GM12872 (cell line): ENCODE measurements at regions not wholly inside any gene's neighbourhood (a gene's known extent, or its start where the extent isn't known, plus 50 kb on each side); places are given as distances from the start of the nearest gene placed in this dataset.

Experiments
- TF ChIP-seq, protein P1 (sequence below): IDR thresholded peaks from 3 replicates; pipeline ENCODE4 v1.5.1; 2011; ENCODE audit warnings: low read depth, mild to moderate bottlenecking, low read length, moderate library complexity; ENCODE audit not compliant: insufficient read depth

DNA sequence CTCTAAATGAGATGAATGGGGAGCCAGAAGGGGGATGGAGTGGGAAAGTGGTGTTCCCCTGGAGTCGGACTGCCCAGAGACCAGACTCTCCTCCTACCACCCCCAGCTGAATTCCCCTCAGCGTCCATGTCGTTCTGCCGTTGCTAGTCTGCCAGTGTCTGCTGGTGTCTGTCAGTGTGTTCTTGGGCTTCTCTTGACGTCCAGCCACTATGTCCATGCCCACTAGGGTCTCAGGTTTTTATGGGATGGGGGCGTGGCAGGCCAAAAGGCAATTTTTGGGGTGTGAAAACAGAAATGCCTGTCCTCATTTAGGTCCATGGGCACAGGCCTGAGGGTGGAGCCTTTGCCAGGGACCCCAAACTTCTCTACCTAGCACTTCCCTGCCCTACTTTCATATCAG, 589.6 kb downstream of the IGSF11 start:
- TF ChIP-seq, protein P1, sequence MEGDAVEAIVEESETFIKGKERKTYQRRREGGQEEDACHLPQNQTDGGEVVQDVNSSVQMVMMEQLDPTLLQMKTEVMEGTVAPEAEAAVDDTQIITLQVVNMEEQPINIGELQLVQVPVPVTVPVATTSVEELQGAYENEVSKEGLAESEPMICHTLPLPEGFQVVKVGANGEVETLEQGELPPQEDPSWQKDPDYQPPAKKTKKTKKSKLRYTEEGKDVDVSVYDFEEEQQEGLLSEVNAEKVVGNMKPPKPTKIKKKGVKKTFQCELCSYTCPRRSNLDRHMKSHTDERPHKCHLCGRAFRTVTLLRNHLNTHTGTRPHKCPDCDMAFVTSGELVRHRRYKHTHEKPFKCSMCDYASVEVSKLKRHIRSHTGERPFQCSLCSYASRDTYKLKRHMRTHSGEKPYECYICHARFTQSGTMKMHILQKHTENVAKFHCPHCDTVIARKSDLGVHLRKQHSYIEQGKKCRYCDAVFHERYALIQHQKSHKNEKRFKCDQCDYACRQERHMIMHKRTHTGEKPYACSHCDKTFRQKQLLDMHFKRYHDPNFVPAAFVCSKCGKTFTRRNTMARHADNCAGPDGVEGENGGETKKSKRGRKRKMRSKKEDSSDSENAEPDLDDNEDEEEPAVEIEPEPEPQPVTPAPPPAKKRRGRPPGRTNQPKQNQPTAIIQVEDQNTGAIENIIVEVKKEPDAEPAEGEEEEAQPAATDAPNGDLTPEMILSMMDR: no peak

DNA sequence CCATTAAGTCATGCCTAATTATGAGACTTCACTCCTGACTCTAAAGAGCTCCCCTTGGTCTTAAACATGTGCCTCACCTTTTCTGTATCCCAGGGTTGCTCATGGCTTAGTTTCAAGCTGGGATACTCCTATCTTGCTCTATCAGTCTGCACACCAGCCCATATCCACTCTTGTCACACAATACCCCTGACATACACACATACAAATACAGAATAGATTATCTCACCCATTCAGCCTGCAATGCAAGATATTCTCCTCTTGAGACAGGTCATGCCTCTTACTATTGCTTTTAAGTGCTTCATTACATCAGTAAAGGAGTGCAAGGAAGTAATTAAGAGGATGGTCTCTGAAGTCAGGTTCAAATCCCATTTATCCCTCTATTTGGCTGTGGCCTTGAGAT, 587.3 kb downstream of the IGSF11 start:
- TF ChIP-seq, protein P1: no peak

DNA sequence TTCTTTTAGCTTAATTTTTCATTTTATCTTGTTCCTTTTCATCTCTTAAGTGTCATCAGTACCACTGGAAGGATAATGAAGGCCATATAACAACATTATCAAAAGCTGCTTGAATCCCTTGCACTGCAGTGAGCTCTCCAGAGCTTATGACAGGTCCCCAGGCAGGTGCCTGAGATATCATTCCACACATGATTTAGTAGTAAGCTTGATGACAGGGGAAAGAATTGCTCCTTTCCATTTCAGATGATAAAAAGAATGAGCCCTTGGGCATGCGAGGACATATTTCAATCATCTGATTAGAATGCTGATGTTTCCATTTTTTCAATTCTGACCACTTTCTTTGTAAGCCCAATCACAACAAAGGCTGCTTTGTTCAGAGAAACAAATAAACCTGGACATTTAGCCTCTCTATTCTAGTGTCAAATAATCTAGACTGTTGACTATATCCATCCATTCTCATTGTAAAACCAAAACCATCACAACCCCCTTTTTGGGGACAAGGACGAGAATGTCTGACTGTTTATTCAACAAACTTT, 567.8 kb downstream of the IGSF11 start:
- TF ChIP-seq, protein P1: no peak

DNA sequence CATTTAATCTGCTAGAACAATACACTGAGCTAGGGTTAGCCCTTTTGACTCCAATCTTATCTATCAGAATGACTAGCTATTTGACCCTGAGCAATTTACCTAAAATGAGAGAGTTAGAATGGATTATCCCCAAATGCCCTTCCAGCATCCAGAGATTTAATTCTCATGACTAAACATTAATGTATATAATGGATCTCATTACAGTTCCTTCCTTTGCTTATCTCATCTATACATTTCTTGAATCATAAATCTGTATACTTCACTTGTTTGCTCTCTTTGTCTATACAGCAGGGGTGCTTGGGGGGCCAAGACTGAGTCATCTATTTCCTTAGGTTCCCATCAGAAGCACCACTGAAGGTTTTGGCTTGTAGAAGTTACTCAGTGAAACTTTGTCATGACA, 565.8 kb downstream of the IGSF11 start:
- TF ChIP-seq, protein P1: no peak

DNA sequence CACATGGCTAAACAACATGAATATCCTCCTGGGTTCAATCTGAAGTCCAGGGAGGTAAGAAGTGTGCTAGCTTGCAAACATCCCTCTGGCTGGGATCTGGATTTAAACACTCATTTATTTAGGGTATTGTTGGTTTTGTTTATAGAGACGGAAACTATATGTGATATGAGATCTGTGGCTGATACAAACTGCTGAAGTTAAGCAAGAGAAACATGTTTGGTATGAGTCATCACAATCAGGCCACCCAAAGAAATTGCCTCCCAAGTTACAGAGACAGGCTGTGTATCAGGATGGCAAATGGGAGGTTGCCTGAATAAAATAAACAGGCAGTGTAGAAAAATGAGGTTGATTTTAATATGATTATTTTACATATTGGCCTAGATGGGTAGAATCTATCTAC, 562.1 kb downstream of the IGSF11 start:
- TF ChIP-seq, protein P1: no peak

DNA sequence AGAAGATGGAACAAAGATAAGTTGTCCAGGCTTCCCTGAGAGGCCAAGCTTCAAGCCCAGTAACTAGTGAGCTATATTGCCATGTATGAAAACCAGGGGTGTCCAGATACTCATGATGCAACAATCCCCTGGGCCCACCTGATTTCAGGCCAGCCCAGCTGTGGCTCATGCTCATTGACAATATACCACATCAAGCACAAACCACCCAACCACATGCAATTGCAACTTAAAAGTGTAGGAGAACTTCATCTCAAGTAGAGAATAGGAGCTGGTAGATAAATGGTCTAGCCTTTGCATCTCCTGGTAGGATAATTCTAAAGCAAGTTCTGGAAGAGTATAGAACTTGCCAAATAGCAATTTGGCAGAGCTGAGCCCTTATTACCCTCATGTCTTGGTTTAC, 561.3 kb downstream of the IGSF11 start:
- TF ChIP-seq, protein P1: no peak

DNA sequence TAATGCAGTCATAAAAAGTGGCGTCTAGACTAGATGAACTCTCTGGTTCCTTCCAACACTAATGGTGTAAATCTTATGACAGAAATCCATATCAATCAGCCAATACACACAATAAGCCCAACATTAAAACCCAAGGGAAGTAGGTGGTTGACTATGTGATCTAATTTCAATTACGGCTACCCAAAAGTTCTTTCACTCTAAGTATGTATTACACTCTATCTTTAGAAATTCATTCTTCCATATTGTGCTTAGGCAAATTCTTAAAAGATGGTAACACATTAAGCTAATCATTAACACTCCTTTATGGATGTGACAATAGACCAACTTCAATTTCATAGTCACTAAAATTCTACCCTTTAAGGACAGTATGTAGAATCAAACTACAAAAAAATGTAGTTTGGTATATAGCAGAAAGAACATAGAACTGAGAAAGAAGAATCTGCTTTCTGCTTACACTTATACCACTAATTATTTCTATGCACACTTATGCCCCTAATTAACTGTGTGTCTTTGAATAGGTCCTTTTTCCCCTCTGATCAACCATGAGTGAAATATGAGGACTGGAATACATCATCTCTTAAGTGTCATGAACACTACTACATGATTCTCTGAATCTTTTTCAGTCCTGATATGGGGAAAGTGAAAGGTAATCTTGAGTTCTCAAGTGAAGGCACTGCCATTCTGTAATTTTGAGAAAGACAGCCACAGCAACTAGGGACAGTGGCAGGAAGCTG, 557.6 kb downstream of the IGSF11 start:
- TF ChIP-seq, protein P1: no peak

DNA sequence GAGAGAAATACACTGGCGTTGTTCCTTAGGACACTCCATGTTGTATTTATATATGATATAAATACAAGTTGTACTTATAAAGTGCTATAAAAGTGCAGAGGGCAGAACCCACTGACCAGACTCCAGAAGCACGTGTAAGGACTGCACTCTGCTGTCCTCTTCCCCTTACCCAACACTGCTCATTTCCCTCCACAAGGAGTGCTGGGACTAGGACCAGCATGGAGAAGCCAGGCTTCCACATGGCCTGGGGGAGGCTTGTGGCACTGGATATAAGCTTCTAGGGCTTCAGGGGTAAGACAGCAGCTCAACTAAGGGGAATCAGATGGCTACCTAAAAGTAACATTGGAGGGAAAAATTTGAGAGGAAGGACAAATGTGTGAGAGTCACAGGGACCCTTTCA, 556.9 kb downstream of the IGSF11 start:
- TF ChIP-seq, protein P1: no peak
